ENCODE measurements at regions not wholly inside any gene's neighbourhood (a gene's known extent, or its start where the extent isn't known, plus 50 kb on each side); places are given as distances from the start of the nearest gene placed in this dataset.

DNA sequence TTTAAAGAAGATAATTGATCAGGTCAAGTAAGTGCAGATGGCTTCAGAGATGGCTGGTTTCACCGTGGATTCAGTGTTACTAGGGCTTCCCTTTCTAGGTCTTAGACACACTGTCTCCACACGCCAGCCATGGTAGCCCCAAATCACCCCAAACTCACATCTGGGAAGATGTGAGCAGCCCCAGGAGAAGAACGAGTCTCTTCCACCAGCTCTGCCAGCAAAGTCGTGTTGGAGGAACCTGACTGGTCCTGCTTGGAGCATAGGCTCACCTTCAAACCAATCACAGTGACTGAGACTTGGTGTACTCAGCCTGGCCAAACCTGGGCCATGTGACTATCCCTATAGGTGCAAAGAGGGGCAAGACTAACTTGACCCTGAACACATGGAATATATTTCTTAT, 296.7 kb downstream of the RPLP1 start:
- TF ChIP-seq FOXK2 (IDR thresholded peaks at IDR 0.05), result no peak
- no peak for TF ChIP-seq FOXM1 (IDR thresholded peaks at IDR 0.05; ENCODE audit: borderline replicate concordance)
- no peak for TF ChIP-seq L3MBTL2 (conservative IDR thresholded peaks at IDR 0.05)
- TF ChIP-seq NFRKB (IDR thresholded peaks at IDR 0.05), result no peak
- TF ChIP-seq FOXA1 (IDR thresholded peaks at IDR 0.05), result no peak
- TF ChIP-seq ARNT (IDR thresholded peaks at IDR 0.05), result no peak
- TF ChIP-seq SP1 (IDR thresholded peaks at IDR 0.05), result no peak
- TF ChIP-seq CTBP1 (IDR thresholded peaks at IDR 0.05; ENCODE audit: borderline replicate concordance), result no peak
- TF ChIP-seq, protein P1, sequence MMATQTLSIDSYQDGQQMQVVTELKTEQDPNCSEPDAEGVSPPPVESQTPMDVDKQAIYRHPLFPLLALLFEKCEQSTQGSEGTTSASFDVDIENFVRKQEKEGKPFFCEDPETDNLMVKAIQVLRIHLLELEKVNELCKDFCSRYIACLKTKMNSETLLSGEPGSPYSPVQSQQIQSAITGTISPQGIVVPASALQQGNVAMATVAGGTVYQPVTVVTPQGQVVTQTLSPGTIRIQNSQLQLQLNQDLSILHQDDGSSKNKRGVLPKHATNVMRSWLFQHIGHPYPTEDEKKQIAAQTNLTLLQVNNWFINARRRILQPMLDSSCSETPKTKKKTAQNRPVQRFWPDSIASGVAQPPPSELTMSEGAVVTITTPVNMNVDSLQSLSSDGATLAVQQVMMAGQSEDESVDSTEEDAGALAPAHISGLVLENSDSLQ (IDR thresholded peaks at IDR 0.05), result no peak
- no peak for TF ChIP-seq BHLHE40 (IDR thresholded peaks at IDR 0.05; ENCODE audit: borderline replicate concordance)
- no peak for TF ChIP-seq LEF1 (IDR thresholded peaks at IDR 0.05; ENCODE audit: borderline replicate concordance)
- TF ChIP-seq TARDBP (IDR thresholded peaks at IDR 0.05), result no peak

Data from HEK293T (cell line).